Osteoblast (primary cell): ENCODE measurements at regions not wholly inside any gene's neighbourhood (a gene's known extent, or its start where the extent isn't known, plus 50 kb on each side); places are given as distances from the start of the nearest gene placed in this dataset.

ENCODE experiments used
- DNase-seq: peaks from one replicate; pipeline ENCODE4 v3.0.0; 2011; ENCODE audit warnings: low spot score, mixed read lengths; ENCODE audit not compliant: insufficient read length; ENCODE audit errors: missing footprints
- H2AFZ ChIP-seq: 2 replicates; pipeline ENCODE4 v1.6.0; 2011; ENCODE audit warnings: mild to moderate bottlenecking, low read length
- H3K27ac ChIP-seq: 2 replicates; pipeline ENCODE4 v1.5.1; 2011; ENCODE audit warnings: mild to moderate bottlenecking, low read depth, low read length, moderate library complexity
- H3K27me3 ChIP-seq: 2 replicates; pipeline ENCODE4 v1.6.0; 2012; ENCODE audit warnings: mild to moderate bottlenecking, control low read depth, inconsistent platforms, low read length, moderate library complexity; ENCODE audit not compliant: insufficient read depth
- H3K36me3 ChIP-seq: 2 replicates; pipeline ENCODE4 v1.5.1; 2011; ENCODE audit warnings: mild to moderate bottlenecking, low read length, control low read depth, moderate library complexity; ENCODE audit not compliant: insufficient read depth
- H3K4me1 ChIP-seq: 2 replicates; pipeline ENCODE4 v1.5.1; 2011; ENCODE audit warnings: mild to moderate bottlenecking, low read length, control low read depth, moderate library complexity; ENCODE audit not compliant: insufficient read depth
- H3K4me2 ChIP-seq: 2 replicates; pipeline ENCODE4 v1.6.0; 2011; ENCODE audit warnings: mild to moderate bottlenecking, low read length; ENCODE audit not compliant: insufficient read depth
- H3K4me3 ChIP-seq: fragments of 200-600 bp; sonication (generic); 3 replicates; pipeline ENCODE4 v1.5.1; 2012; ENCODE audit warnings: mild to moderate bottlenecking, low read length, inconsistent platforms; ENCODE audit not compliant: insufficient read depth
- H3K79me2 ChIP-seq: 2 replicates; pipeline ENCODE4 v1.6.0; 2012; ENCODE audit warnings: mild to moderate bottlenecking, low read length, control low read depth, inconsistent platforms; ENCODE audit not compliant: insufficient read depth
- H3K9me3 ChIP-seq: 2 replicates; pipeline ENCODE4 v1.5.1; 2011; ENCODE audit warnings: low read depth, low read length, control low read depth
- H4K20me1 ChIP-seq: 2 replicates; pipeline ENCODE4 v1.6.0; 2012; ENCODE audit warnings: mild to moderate bottlenecking, low read length, control low read depth; ENCODE audit not compliant: insufficient read depth
- TF ChIP-seq, protein P1 (sequence below): IDR thresholded peaks from 2 replicates; pipeline ENCODE4 v1.5.1; 2011; ENCODE audit warnings: mild to moderate bottlenecking, low read depth, low read length, moderate library complexity; ENCODE audit errors: extremely low read depth

DNA sequence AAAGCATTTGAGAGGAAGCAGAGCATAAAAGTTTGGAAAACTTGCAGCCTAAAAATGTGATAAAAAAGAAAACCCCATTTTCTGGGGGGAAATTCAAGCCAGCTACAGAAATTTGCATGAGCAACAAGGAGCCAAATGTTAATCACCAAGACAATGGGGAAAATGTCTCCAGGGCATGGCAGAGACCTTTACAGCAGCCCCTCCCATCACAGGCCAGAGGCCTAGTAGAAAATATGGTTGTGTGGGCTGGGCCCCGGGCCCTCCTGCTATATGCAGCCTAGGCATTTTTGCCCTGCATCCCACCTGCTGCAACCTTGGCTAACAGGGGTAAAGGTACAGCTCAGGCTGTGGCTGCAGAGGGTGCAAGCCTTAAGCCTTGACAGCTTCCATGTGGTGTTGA lies 299.6 kb upstream of the NCAM2 start:
- no peaks in the 10 kb centered on the region for H3K36me3 ChIP-seq
- H3K4me1 ChIP-seq: no peaks in the 10 kb centered on the region
- H3K27ac ChIP-seq: no peak overlapping the region
- no peaks in the 10 kb centered on the region for H4K20me1 ChIP-seq
- TF ChIP-seq, protein P1, sequence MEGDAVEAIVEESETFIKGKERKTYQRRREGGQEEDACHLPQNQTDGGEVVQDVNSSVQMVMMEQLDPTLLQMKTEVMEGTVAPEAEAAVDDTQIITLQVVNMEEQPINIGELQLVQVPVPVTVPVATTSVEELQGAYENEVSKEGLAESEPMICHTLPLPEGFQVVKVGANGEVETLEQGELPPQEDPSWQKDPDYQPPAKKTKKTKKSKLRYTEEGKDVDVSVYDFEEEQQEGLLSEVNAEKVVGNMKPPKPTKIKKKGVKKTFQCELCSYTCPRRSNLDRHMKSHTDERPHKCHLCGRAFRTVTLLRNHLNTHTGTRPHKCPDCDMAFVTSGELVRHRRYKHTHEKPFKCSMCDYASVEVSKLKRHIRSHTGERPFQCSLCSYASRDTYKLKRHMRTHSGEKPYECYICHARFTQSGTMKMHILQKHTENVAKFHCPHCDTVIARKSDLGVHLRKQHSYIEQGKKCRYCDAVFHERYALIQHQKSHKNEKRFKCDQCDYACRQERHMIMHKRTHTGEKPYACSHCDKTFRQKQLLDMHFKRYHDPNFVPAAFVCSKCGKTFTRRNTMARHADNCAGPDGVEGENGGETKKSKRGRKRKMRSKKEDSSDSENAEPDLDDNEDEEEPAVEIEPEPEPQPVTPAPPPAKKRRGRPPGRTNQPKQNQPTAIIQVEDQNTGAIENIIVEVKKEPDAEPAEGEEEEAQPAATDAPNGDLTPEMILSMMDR: no peak
- H3K27me3 ChIP-seq: no peaks in the 10 kb centered on the region
- no peak for DNase-seq
- H2AFZ ChIP-seq: no peak overlapping the region
- no peak overlapping the region for H3K4me2 ChIP-seq
- no peaks in the 10 kb centered on the region for H3K79me2 ChIP-seq
- peaks cover 2% of the 10 kb centered on the region for H3K9me3 ChIP-seq
- no peak overlapping the region for H3K4me3 ChIP-seq

DNA sequence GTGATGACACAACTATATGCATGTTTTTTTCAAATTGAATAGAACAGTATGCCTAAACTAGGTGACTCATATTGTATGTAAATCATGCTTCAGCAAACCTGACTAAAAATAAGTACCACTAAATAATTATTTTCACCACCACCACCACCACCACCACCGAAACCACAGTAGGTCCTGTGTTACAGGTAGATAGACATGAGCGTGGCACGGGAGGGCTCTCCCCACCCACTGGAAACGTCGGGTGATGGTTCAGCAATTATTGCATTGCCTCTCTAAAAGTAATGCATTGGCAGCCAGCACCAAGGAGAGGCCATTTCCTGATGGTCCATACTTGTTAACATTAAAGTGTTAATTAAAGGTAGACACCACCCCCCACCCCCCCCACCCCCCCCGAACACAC lies 297.0 kb upstream of the NCAM2 start:
- Histone ChIP-seq H3K4me2 (no peak overlapping the region), H3K9me3 (no peaks in the 10 kb centered on the region), H3K36me3 (no peaks in the 10 kb centered on the region), H3K4me3 (no peak overlapping the region), H3K27ac (no peak overlapping the region), H4K20me1 (no peaks in the 10 kb centered on the region), H2AFZ (no peak overlapping the region), H3K27me3 (no peaks in the 10 kb centered on the region), H3K79me2 (no peaks in the 10 kb centered on the region), H3K4me1 (no peaks in the 10 kb centered on the region)
- DNase-seq: peak; percentile 1
- TF ChIP-seq, protein P1: no peak

DNA sequence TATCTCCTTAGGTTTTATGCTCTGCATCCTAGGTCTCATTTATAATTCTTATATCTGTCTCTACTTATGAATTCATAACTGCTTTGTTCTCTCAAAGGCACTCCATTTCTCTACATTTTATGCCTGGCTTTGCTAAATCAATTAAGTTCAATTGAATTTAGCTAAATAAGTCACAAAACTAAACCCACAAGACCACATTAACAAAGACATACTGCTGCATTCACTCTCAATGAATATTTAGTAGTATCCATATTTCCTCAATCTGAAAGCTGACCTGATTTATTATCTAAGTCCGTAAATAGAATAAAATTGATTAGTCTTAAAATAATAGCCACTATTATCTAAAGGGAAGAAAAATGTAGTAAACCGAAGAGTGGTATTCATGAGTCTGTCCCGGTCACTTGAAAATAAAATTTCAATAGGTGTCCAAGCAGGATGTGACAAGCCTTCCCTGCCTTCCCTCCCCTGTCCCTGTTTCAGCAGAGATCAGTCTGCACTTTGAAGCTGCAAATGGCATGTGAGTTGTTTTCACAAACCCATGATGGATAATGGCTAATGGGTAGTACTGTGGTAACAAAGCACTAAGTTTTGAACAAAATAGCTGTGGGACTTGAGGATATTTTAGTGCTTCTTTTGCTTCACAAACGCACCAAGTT lies 295.0 kb upstream of the NCAM2 start:
- no peaks in the 10 kb centered on the region for H3K36me3 ChIP-seq
- no peak overlapping the region for H3K27ac ChIP-seq
- TF ChIP-seq, protein P1: no peak
- no peak overlapping the region for H2AFZ ChIP-seq
- H3K4me3 ChIP-seq: no peak overlapping the region
- H4K20me1 ChIP-seq: no peaks in the 10 kb centered on the region
- DNase-seq: no peak
- no peaks in the 10 kb centered on the region for H3K9me3 ChIP-seq
- no peaks in the 10 kb centered on the region for H3K79me2 ChIP-seq
- H3K27me3 ChIP-seq: no peaks in the 10 kb centered on the region
- no peaks in the 10 kb centered on the region for H3K4me1 ChIP-seq
- H3K4me2 ChIP-seq: no peak overlapping the region

DNA sequence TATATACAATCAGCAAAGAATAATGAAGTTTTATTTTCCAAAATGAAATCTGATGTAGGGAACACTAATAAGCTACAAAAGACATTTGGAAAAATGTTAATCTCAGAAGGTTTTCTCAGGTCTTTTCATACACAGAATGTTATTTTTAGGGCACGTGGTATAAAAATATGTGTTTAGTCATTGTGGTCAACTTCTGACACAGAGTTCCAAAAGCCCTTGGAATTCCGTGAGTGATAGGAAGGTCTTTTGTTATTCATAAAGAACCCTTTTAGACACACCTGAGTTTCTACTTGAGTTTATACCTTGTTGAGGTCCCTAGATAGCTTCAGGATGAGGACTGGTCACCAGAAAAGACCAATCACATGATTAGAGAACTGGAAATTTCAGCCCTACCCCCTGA lies 277.6 kb upstream of the NCAM2 start:
- Histone ChIP-seq H3K27ac (no peak overlapping the region), H3K36me3 (no peaks in the 10 kb centered on the region), H3K9me3 (peaks cover 2% of the 10 kb centered on the region), H2AFZ (no peak overlapping the region), H3K4me1 (no peaks in the 10 kb centered on the region), H3K27me3 (no peaks in the 10 kb centered on the region), H3K4me3 (no peak overlapping the region), H4K20me1 (no peaks in the 10 kb centered on the region), H3K4me2 (no peak overlapping the region), H3K79me2 (no peaks in the 10 kb centered on the region)
- TF ChIP-seq, protein P1: no peak
- DNase-seq: no peak
